Epidermal melanocyte (primary cell): ENCODE measurements at regions not wholly inside any gene's neighbourhood (a gene's known extent, or its start where the extent isn't known, plus 50 kb on each side); places are given as distances from the start of the nearest gene placed in this dataset.

Source experiments
- DNase-seq: peaks from one replicate; pipeline ENCODE4 v3.0.0; 2011; ENCODE audit warnings: low spot score; ENCODE audit not compliant: insufficient read length

DNA sequence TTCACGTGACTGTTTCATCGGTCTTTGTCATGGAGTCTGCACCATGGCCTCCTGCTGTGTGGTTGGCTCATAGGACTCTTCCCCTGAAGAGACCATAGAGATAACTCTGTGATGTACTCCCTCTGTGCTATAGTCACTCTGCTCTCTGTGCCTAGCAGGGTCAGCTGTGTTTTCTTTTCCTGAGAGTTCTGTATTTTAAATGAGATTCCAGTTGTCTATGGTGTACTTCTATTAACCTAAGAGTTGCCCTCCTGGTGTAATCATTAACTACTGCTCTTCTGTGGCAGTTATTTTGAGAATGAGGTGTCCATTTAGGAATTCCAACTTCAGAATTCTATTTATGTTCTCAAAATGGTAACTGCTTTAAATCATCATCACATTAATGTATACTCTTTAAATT, 114.5 kb upstream of the ARPP21 start:
- no peak for DNase-seq

DNA sequence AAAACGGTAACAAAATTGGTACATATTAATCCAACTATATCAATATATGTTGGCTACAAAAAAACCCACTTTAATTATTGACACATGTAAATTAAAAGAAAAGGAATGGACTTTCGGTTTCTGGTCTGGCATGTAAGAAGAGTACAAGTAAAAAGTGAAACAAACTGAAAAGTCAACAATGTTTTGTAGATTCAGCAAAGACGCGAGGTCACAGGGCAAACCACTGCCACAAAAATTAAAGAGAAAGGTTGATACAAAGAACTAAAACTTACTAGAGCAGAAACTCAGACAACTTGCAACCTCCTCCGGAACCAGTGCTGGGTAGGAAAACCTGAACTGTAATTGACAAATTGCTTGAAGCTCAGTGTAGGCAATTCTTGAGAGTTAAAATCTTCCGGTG, 110.6 kb upstream of the ARPP21 start:
- no peak for DNase-seq

DNA sequence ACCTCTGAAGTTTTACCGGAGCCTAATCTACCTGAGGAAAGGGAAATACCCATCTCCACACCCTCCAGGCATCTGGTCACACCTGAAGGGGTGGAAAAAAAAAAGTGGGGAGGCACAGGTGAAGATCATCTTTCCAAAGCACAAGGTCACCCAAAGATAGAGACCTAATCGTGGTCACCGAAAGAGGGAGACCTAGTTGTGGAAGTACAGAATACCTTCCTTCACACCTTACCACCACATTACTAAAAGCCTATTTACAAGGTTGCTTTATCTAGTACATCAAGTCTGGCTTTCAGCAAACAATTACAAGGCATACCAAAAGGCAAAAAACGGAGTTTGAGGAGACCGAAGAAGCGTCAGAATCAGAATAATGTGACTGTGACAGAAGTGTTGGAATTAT, 110.0 kb upstream of the ARPP21 start:
- no peak for DNase-seq

DNA sequence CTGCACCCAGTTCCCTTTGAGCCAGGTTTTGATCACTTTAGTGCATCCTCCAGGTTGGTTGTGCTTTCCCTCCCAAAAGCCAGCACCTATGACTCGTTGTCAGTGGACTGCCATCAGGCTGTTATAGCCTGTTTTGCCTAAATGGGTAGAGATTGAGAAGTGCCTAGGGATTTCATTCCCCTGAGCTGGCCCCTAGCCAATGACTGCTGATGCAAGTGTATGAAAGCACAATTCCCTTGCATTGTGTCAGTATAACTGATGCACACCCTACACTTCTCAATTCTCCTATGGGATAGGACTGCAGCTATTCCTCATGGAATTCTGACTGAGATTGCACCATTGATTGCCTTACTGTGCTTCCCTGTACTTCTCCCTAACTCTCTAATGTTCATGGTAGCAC, 102.1 kb upstream of the ARPP21 start:
- no peak for DNase-seq

DNA sequence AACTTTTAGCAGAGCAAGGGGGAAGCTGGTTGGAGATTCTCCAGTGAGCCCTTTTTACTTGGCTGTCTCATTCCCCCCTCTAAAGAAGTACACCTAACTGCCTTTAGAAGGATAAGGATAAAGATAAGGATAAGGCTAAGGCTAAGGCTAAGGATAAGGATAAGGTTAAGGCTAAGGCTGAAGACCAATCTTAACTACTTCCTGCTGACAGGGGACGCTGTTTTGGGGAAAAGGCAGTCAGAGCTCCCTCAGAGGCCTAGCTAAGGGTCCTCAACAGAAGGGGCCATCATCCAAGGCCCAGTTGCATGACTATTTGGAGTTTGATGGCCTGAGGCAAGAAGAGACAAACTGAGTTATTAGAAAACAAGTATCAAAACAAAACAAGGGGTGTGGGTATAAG, 94.3 kb upstream of the ARPP21 start:
- no peak for DNase-seq

DNA sequence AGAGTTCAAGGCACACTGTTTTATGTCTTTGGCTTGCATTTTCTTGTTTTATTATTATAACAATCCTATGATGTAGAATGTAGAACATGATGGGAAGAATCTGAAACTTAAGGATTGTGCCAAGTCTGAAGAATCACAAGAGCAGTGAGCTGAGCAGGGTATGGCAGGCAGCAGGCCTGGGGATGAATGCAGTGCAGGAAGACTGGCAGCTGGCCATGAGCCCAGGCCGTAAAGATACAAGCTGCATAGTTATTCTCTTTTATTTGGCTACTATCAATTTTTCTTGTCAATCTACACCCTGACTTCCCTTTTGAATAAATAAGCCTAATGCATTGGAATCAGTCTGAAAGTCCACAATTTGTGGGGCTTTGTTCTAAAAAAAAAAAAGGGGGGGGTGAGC, 89.6 kb upstream of the ARPP21 start:
- no peak for DNase-seq

DNA sequence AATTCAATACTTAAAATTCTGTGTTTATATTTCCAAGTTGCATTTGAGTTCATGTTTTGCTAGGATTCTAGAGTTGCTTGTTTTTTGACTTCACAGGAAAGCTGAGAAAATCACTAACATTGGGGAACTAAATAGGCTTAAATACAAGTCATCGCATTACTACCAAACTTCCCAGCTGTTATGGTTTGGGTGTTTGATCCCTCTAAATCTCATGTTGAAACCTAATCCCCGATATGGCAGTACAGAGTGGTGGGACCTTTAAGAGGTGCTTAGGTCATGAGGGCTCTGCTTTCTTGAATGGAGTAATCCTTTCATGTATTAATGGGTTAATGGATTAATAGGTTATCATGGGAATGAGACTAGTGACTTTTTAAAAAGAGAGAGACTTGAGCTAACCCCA, 77.2 kb upstream of the ARPP21 start:
- DNase-seq = no peak

DNA sequence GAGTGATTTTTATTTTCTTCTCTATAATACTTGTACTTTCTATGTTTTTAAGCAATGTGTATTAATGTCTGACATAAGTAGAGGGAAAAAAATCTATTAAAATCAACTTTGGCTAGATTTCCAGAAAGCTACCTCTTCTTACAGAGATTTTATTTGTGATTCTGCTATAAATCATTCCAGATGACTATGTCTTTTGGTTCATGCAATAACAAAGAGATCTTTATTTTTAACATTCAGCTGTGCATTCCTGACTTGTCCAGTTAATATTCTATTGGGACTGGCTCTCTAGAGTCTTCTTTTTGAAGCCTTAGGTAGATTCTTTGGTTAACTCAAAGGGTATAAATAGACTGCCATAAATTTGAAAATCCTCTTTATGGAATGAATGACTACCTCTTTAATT, 74.3 kb upstream of the ARPP21 start:
- no peak for DNase-seq
